Prostate gland (tissue), 2 donors: ENCODE measurements at regions not wholly inside any gene's neighbourhood (a gene's known extent, or its start where the extent isn't known, plus 50 kb on each side); places are given as distances from the start of the nearest gene placed in this dataset.

ENCODE experiments used
- CTCF ChIP-seq, 4 experiments: fragments of 200-600 bp in 2 of 4; fragments of 450-650 bp in 2 of 4; sonication (generic) in 2 of 4; IDR thresholded peaks; 1 replicate in 3 of 4; 2 replicates in 1 of 4; pipeline ENCODE4 v1.5.1; 2016 to 2019; ENCODE audit warnings: antibody characterized with exemption in 4 of 4, mild to moderate bottlenecking in 2 of 4, moderate library complexity in 2 of 4
- POLR2A ChIP-seq: fragments of 450-650 bp; IDR thresholded peaks from one replicate; pipeline ENCODE4 v1.6.1; 2016; ENCODE audit warnings: antibody characterized with exemption, mild to moderate bottlenecking
- POLR2AphosphoS5 ChIP-seq: sonication (generic); formaldehyde crosslinking; IDR thresholded peaks from one replicate; pipeline ENCODE4 v1.6.1; 2017; ENCODE audit warnings: antibody characterized with exemption

DNA sequence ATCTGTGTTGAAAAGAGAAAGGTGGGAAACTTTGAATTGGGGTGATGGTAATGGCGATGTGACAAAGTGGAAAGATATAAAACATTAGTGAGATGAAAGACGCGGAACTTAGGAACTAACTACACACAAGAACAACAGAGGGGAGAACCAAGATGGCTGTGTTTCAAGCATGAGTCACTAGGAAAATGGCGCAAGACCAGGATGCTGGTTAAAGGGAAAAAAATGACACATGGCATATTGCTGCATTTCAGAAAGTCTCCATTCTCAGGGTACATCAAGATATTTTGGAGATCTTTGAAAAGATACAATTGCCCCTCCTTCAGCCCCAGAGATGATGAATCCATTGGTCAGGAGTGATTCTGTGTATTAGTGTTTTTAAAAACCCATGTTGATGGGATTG, 164.4 kb downstream of the FBXO8 start:
- no peak for TF ChIP-seq CTCF (IDR thresholded peaks at IDR 0.05)
- no peak for TF ChIP-seq POLR2A
- TF ChIP-seq POLR2AphosphoS5: no peak
